Choroid plexus epithelial cell (primary cell): ENCODE measurements at regions not wholly inside any gene's neighbourhood (a gene's known extent, or its start where the extent isn't known, plus 50 kb on each side); places are given as distances from the start of the nearest gene placed in this dataset.
A peak's percentile ranks its signal among the peaks of the same experiment; 100 is the strongest.

Experiments used
- DNase-seq: peaks from one replicate; pipeline ENCODE4 v3.0.0-alpha.2; 2010; ENCODE audit warnings: low read depth
- H3K4me3 ChIP-seq: 2 replicates; pipeline ENCODE4 v1.5.1; 2011; ENCODE audit warnings: low read depth, mild to moderate bottlenecking, control low read depth, low read length, moderate library complexity
- TF ChIP-seq, protein P1 (sequence below): conservative IDR thresholded peaks from 2 replicates; pipeline ENCODE4 v1.5.1; 2011; ENCODE audit warnings: low read depth, mild to moderate bottlenecking, control low read depth, inconsistent platforms, low read length, moderate library complexity

DNA sequence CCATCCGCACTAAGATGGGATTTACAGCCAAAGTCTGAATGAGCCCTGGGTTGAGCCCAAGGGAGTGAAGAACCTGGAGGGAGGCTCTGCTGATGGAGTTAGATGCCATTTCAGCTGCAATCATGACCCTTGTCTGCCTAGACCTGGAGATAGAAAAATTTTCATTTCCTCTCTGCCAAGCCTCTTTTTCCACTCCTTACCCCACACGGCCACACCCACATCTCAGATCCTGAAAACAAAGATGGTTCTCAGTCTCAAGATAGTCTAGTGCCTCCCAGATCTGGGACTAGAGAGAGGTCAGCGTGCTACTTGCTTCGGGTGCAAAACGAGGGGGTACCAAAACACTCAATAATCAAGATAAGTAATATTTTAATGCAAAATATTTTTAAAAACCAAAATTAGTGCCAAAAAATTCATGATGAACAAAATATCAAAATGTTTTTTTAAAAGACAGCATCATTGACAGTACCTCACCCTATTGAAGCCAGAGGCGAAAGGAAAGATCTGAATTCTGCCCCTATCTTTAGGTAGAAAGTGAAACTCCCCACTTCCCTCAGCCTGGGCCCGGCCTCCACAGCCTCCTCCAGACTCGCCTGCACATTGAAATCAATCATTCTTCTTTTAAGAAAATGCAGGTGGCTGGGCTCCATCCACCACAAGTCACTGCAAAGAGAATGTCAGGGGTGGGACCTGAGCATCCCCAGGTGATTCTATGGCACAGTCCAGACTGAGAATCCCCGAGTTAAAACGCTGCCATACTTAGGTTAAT, 57.8 kb upstream of the GPR45 start:
- no peak overlapping the region for H3K4me3 ChIP-seq
- TF ChIP-seq, protein P1, sequence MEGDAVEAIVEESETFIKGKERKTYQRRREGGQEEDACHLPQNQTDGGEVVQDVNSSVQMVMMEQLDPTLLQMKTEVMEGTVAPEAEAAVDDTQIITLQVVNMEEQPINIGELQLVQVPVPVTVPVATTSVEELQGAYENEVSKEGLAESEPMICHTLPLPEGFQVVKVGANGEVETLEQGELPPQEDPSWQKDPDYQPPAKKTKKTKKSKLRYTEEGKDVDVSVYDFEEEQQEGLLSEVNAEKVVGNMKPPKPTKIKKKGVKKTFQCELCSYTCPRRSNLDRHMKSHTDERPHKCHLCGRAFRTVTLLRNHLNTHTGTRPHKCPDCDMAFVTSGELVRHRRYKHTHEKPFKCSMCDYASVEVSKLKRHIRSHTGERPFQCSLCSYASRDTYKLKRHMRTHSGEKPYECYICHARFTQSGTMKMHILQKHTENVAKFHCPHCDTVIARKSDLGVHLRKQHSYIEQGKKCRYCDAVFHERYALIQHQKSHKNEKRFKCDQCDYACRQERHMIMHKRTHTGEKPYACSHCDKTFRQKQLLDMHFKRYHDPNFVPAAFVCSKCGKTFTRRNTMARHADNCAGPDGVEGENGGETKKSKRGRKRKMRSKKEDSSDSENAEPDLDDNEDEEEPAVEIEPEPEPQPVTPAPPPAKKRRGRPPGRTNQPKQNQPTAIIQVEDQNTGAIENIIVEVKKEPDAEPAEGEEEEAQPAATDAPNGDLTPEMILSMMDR = no peak
- no peak for DNase-seq

- no peak overlapping the region for H3K4me3 ChIP-seq
- no peak for DNase-seq
- TF ChIP-seq, protein P1 = no peak
Measured at GRCh38 chr2:105184420-105184819, 57.1 kb upstream of the GPR45 start.

- no peak overlapping the region for H3K4me3 ChIP-seq
- DNase-seq = no peak
- TF ChIP-seq, protein P1 = no peak
Measured at GRCh38 chr2:105186967-105187498, 54.5 kb upstream of the GPR45 start.

DNA sequence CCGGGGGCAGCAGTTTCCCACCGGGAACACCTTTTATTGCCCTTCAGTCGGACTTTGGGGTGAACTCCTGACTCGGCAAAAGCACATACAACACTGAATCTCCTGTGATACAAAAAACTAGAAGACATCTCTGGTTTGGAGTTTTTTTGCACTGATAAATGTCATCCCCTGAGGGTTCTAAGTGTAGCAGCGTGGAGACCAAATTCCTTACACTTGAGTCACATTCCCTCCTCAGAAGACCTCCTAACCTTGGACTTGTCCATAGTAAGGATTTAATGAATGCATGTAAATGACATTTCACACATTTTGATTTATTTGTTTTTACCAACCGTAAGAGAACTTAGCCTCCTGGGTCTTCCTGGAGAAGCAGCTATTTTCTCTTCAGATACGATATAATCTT, 54.0 kb upstream of the GPR45 start:
- DNase-seq = peak; percentile 48
- TF ChIP-seq, protein P1 = no peak

DNA sequence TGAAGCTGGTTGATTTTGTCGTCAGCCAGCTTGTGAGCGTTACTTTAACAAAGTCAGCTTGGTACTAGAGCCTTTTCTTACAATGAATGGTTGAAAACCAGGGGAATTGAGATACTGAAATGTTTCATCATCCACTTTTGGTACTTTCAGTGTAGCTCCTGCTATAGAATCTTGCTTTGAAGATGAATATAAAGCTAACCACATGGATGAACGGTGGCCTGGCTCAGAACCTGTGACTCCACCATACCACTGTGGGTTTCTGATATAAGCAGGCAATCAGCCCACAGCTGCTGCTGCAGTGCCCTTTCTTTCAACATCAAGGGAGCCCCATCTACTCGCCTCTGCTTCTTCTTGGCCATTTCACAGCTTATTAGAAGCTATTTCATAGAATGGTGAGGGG, 53.2 kb upstream of the GPR45 start:
- TF ChIP-seq, protein P1 = no peak
- no peak overlapping the region for H3K4me3 ChIP-seq
- DNase-seq = no peak

More for the DNA sequence above, 54.0 kb upstream of the GPR45 start:
- no peak overlapping the region for H3K4me3 ChIP-seq
